ENCODE measurements at regions not wholly inside any gene's neighbourhood (a gene's known extent, or its start where the extent isn't known, plus 50 kb on each side); places are given as distances from the start of the nearest gene placed in this dataset.

- Histone ChIP-seq H3K4me3 (no peak overlapping the region), H3K36me3 (no peaks in the 10 kb centered on the region), H3K27me3 (no peaks in the 10 kb centered on the region), H3K4me1 (no peaks in the 10 kb centered on the region), H3K9me3 (no peaks in the 10 kb centered on the region), H3K27ac (no peak overlapping the region)
- TF ChIP-seq POLR2A (IDR thresholded peaks at IDR 0.05) (no peak), CTCF (IDR thresholded peaks at IDR 0.05) (no peak)
- DNase-seq = no peak
Measured at GRCh38 chr2:34045101-34045655, 446.1 kb upstream of the FAM98A start.

- TF ChIP-seq POLR2A (IDR thresholded peaks at IDR 0.05) = no peak
- TF ChIP-seq CTCF (IDR thresholded peaks at IDR 0.05) = no peak
- H3K36me3 ChIP-seq = no peaks in the 10 kb centered on the region
- H3K27ac ChIP-seq = no peak overlapping the region
- no peaks in the 10 kb centered on the region for H3K27me3 ChIP-seq
- no peak for DNase-seq
- no peaks in the 10 kb centered on the region for H3K4me1 ChIP-seq
- H3K4me3 ChIP-seq = no peak overlapping the region
- H3K9me3 ChIP-seq = no peaks in the 10 kb centered on the region
Measured at GRCh38 chr2:34037886-34038285, 438.8 kb upstream of the FAM98A start.

GRCh38 chr2:34037157-34037556 lies 438.1 kb upstream of the FAM98A start:
- TF ChIP-seq POLR2A (IDR thresholded peaks at IDR 0.05) (no peak), CTCF (IDR thresholded peaks at IDR 0.05) (no peak)

GRCh38 chr2:34031097-34031496 lies 432.0 kb upstream of the FAM98A start:
- no peak for DNase-seq
- Histone ChIP-seq H3K4me3 (no peak overlapping the region), H3K9me3 (no peaks in the 10 kb centered on the region), H3K27ac (no peak overlapping the region), H3K4me1 (no peaks in the 10 kb centered on the region), H3K27me3 (no peaks in the 10 kb centered on the region), H3K36me3 (no peaks in the 10 kb centered on the region)
- TF ChIP-seq CTCF (IDR thresholded peaks at IDR 0.05) (no peak), POLR2A (IDR thresholded peaks at IDR 0.05) (no peak)

More at GRCh38 chr2:34037157-34037556, 438.1 kb upstream of the FAM98A start:
- no peaks in the 10 kb centered on the region for H3K9me3 ChIP-seq
- no peaks in the 10 kb centered on the region for H3K36me3 ChIP-seq
- no peak for DNase-seq
- H3K27me3 ChIP-seq = no peaks in the 10 kb centered on the region
- H3K27ac ChIP-seq = no peak overlapping the region
- no peaks in the 10 kb centered on the region for H3K4me1 ChIP-seq
- no peak overlapping the region for H3K4me3 ChIP-seq

- no peaks in the 10 kb centered on the region for H3K9me3 ChIP-seq
- TF ChIP-seq POLR2A (IDR thresholded peaks at IDR 0.05) = no peak
- TF ChIP-seq CTCF (IDR thresholded peaks at IDR 0.05) = no peak
- H3K27me3 ChIP-seq = no peaks in the 10 kb centered on the region
- H3K36me3 ChIP-seq = no peaks in the 10 kb centered on the region
- no peak overlapping the region for H3K4me3 ChIP-seq
- DNase-seq = no peak
- H3K4me1 ChIP-seq = no peaks in the 10 kb centered on the region
- no peak overlapping the region for H3K27ac ChIP-seq
Measured at GRCh38 chr2:34030273-34030672, 431.2 kb upstream of the FAM98A start.

GRCh38 chr2:34029073-34029472 lies 430.0 kb upstream of the FAM98A start:
- Histone ChIP-seq H3K9me3 (no peaks in the 10 kb centered on the region), H3K27me3 (no peaks in the 10 kb centered on the region), H3K4me1 (no peaks in the 10 kb centered on the region), H3K4me3 (no peak overlapping the region), H3K27ac (no peak overlapping the region), H3K36me3 (no peaks in the 10 kb centered on the region)
- no peak for DNase-seq
- TF ChIP-seq CTCF (IDR thresholded peaks at IDR 0.05) (no peak), POLR2A (IDR thresholded peaks at IDR 0.05) (no peak)
